ENCODE measurements at regions not wholly inside any gene's neighbourhood (a gene's known extent, or its start where the extent isn't known, plus 50 kb on each side); places are given as distances from the start of the nearest gene placed in this dataset.

DNA sequence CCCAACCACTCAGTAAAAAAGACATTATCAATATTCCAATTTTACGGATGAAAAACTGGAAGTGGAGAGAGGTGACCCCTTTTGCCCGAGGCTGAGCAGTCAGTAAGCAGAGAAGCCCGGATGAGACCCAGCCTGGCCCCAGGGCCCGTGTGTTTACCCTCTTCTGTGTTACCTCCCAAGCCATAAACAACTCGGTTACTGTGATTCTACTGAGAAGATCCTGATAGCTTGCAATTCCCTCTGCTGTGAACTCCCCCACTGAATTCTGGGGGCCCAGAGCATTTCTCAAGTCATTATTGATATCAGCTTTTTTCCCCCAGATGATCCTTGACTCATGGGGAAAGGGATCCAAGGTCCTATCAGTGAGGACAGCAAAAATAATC is 482.6 kb upstream of the ERCC4 start:
- H3K27me3 ChIP-seq (ENCODE audit: insufficient read depth), result no peaks in the 10 kb centered on the region
- Mint-ChIP-seq H3K27me3 (ENCODE audit: insufficient read depth, low read depth, poor library complexity) (peaks cover 5% of the 10 kb centered on the region), H3K27ac (no peak overlapping the region), H3K4me3 (no peak overlapping the region), H3K36me3 (ENCODE audit: low read depth) (no peaks in the 10 kb centered on the region; the same call in 2 of the 3 replicates), H3K9me3 (no peaks in the 10 kb centered on the region), H3K4me1 (peaks cover 18% of the 10 kb centered on the region)
- no peak for ATAC-seq
- H3F3A ChIP-seq (replicated peaks; ENCODE audit: low read depth), result no peaks in the 10 kb centered on the region
- TF ChIP-seq STAT1 (IDR thresholded peaks at IDR 0.05; ENCODE audit: unreplicated experiment) (no peak), ZNF114 (CRISPR knock-in tag; IDR thresholded peaks at IDR 0.05) (no peak)
- no peak overlapping the region for H3K27ac ChIP-seq (ENCODE audit: low read depth)
- H2AFZ ChIP-seq, result no peak overlapping the region
- no peaks in the 10 kb centered on the region for H3K79me2 ChIP-seq (replicated peaks; ENCODE audit: insufficient read depth)
- no peaks in the 10 kb centered on the region for H4K20me1 ChIP-seq (replicated peaks; ENCODE audit: insufficient read depth)
- H3K9me2 ChIP-seq (ENCODE audit: insufficient read depth), result no peaks in the 10 kb centered on the region; the same call in 1 of the 2 replicates
- H3K4me1 ChIP-seq (ENCODE audit: insufficient read depth), result peaks cover 20% of the 10 kb centered on the region
- H3K36me3 ChIP-seq (ENCODE audit: insufficient read depth), result no peaks in the 10 kb centered on the region
- no peak for DNase-seq (ENCODE audit: low spot score)
- no peak overlapping the region for H3K4me2 ChIP-seq
- H3K4me3 ChIP-seq, result no peak overlapping the region

GRCh38 chr16:13438064-13438463 is 481.9 kb upstream of the ERCC4 start:
- no peak overlapping the region for H3K27ac Mint-ChIP-seq
- no peak overlapping the region for H3K4me3 Mint-ChIP-seq
- DNase-seq (ENCODE audit: low spot score) (no peak), ATAC-seq (no peak)
- peaks cover 18% of the 10 kb centered on the region for H3K4me1 Mint-ChIP-seq
- Histone ChIP-seq H3F3A (replicated peaks; ENCODE audit: low read depth) (no peaks in the 10 kb centered on the region), H3K27me3 (ENCODE audit: insufficient read depth) (no peaks in the 10 kb centered on the region), H3K4me3 (no peak overlapping the region), H2AFZ (no peak overlapping the region), H3K27ac (ENCODE audit: low read depth) (no peak overlapping the region), H3K4me1 (ENCODE audit: insufficient read depth) (peaks cover 20% of the 10 kb centered on the region), H4K20me1 (replicated peaks; ENCODE audit: insufficient read depth) (no peaks in the 10 kb centered on the region), H3K9me2 (ENCODE audit: insufficient read depth) (no peaks in the 10 kb centered on the region; the same call in 1 of the 2 replicates), H3K36me3 (ENCODE audit: insufficient read depth) (no peaks in the 10 kb centered on the region), H3K4me2 (no peak overlapping the region), H3K79me2 (replicated peaks; ENCODE audit: insufficient read depth) (no peaks in the 10 kb centered on the region)
- no peaks in the 10 kb centered on the region; the same call in 2 of the 3 replicates for H3K36me3 Mint-ChIP-seq (ENCODE audit: low read depth)
- no peaks in the 10 kb centered on the region for H3K9me3 Mint-ChIP-seq
- H3K27me3 Mint-ChIP-seq (ENCODE audit: insufficient read depth, low read depth, poor library complexity), result peaks cover 2% of the 10 kb centered on the region
- TF ChIP-seq STAT1 (IDR thresholded peaks at IDR 0.05; ENCODE audit: unreplicated experiment) (no peak), ZNF331 (CRISPR knock-in tag; IDR thresholded peaks at IDR 0.05; ENCODE audit: low read depth) (no peak), ETS1 (IDR thresholded peaks at IDR 0.05) (no peak), ZNF462 (CRISPR knock-in tag; IDR thresholded peaks at IDR 0.05) (no peak), JUNB (IDR thresholded peaks at IDR 0.05; ENCODE audit: unreplicated experiment) (no peak)
- TF ChIP-seq, protein P1, sequence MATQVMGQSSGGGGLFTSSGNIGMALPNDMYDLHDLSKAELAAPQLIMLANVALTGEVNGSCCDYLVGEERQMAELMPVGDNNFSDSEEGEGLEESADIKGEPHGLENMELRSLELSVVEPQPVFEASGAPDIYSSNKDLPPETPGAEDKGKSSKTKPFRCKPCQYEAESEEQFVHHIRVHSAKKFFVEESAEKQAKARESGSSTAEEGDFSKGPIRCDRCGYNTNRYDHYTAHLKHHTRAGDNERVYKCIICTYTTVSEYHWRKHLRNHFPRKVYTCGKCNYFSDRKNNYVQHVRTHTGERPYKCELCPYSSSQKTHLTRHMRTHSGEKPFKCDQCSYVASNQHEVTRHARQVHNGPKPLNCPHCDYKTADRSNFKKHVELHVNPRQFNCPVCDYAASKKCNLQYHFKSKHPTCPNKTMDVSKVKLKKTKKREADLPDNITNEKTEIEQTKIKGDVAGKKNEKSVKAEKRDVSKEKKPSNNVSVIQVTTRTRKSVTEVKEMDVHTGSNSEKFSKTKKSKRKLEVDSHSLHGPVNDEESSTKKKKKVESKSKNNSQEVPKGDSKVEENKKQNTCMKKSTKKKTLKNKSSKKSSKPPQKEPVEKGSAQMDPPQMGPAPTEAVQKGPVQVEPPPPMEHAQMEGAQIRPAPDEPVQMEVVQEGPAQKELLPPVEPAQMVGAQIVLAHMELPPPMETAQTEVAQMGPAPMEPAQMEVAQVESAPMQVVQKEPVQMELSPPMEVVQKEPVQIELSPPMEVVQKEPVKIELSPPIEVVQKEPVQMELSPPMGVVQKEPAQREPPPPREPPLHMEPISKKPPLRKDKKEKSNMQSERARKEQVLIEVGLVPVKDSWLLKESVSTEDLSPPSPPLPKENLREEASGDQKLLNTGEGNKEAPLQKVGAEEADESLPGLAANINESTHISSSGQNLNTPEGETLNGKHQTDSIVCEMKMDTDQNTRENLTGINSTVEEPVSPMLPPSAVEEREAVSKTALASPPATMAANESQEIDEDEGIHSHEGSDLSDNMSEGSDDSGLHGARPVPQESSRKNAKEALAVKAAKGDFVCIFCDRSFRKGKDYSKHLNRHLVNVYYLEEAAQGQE (IDR thresholded peaks at IDR 0.05; ENCODE audit: unreplicated experiment), result no peak
